Endodermal cell (in vitro differentiated cells): ENCODE measurements at regions not wholly inside any gene's neighbourhood (a gene's known extent, or its start where the extent isn't known, plus 50 kb on each side); places are given as distances from the start of the nearest gene placed in this dataset.
A peak's percentile ranks its signal among the peaks of the same experiment; 100 is the strongest.

Source experiments
- DNase-seq: peaks from one replicate; pipeline ENCODE4 v3.0.0-alpha.2; 2017
- H3K27ac ChIP-seq: 2 replicates; pipeline ENCODE4 v1.5.1; 2013; ENCODE audit warnings: mild to moderate bottlenecking, low read depth, low read length, moderate library complexity
- H3K27me3 ChIP-seq: 2 replicates; pipeline ENCODE4 v1.6.1; 2013; ENCODE audit warnings: mild to moderate bottlenecking, low read length, moderate library complexity; ENCODE audit not compliant: insufficient read depth, control insufficient read depth, poor library complexity, severe bottlenecking
- H3K36me3 ChIP-seq: 2 replicates; pipeline ENCODE4 v1.7.0; 2013; ENCODE audit warnings: mild to moderate bottlenecking, low read length, moderate library complexity; ENCODE audit not compliant: control insufficient read depth, insufficient read depth
- H3K4me1 ChIP-seq: one replicate; pipeline ENCODE4 v1.7.0; 2013; ENCODE audit warnings: low read length; ENCODE audit not compliant: control insufficient read depth, insufficient read depth
- H3K4me3 ChIP-seq: 2 replicates; pipeline ENCODE4 v1.5.1; 2013; ENCODE audit warnings: mild to moderate bottlenecking, low read length, moderate library complexity
- H3K9ac ChIP-seq: 2 replicates; pipeline ENCODE4 v1.6.1; 2013; ENCODE audit warnings: mild to moderate bottlenecking, low read length, moderate library complexity; ENCODE audit not compliant: poor library complexity, severe bottlenecking; ENCODE audit errors: extremely low read depth
- H3K9me3 ChIP-seq: 2 replicates; pipeline ENCODE4 v1.6.1; 2013; ENCODE audit warnings: mild to moderate bottlenecking, low read length, moderate library complexity; ENCODE audit not compliant: control insufficient read depth
- H3K27ac Mint-ChIP-seq: 2 replicates; pipeline ENCODE4 v1.8.0; 2020; ENCODE audit warnings: mixed read lengths
- H3K27me3 Mint-ChIP-seq: 2 replicates; pipeline ENCODE4 v1.8.0; 2021; ENCODE audit warnings: mild to moderate bottlenecking, mixed read lengths; ENCODE audit not compliant: insufficient read depth
- H3K36me3 Mint-ChIP-seq: 2 replicates; pipeline ENCODE4 v1.8.0; 2020; ENCODE audit warnings: low read depth, mixed read lengths
- H3K4me1 Mint-ChIP-seq: 2 replicates; pipeline ENCODE4 v1.8.0; 2020; ENCODE audit warnings: mixed read lengths
- H3K4me3 Mint-ChIP-seq: 2 replicates; pipeline ENCODE4 v1.8.0; 2020; ENCODE audit warnings: mild to moderate bottlenecking, moderate library complexity, mixed read lengths
- H3K9me3 Mint-ChIP-seq: 2 replicates; pipeline ENCODE4 v1.8.0; 2020; ENCODE audit warnings: mild to moderate bottlenecking, mixed read lengths
- CTCF ChIP-seq: fragments of 200-600 bp; sonication (generic); conservative IDR thresholded peaks from 2 replicates; pipeline ENCODE4 v1.5.0; 2021; ENCODE audit warnings: antibody characterized with exemption, mild to moderate bottlenecking
- WGBS, 2 experiments: methylation state at CpG; one replicate each; pipeline versions ENCODE4 v1.1.5 to v1.1.7; 2013; ENCODE audit warnings: missing lambda C conversion rate in 2 of 2, mixed read lengths in 1 of 2; ENCODE audit not compliant: insufficient coverage in 1 of 2, insufficient read length in 1 of 2; 5-methylcytosine and 5-hydroxymethylcytosine counted together

GRCh38 chr14:34325493-34325892 is 136.5 kb downstream of the SPTSSA start:
- Mint-ChIP-seq H3K9me3 (no peaks in the 10 kb centered on the region), H3K27me3 (peaks cover 3% of the 10 kb centered on the region), H3K27ac (no peak overlapping the region), H3K36me3 (no peaks in the 10 kb centered on the region), H3K4me1 (no peaks in the 10 kb centered on the region), H3K4me3 (no peak overlapping the region)
- Histone ChIP-seq H3K4me3 (no peak overlapping the region), H3K27me3 (peaks cover under 1% of the 10 kb centered on the region), H3K9ac (no peak overlapping the region), H3K9me3 (no peaks in the 10 kb centered on the region), H3K4me1 (peaks cover 2% of the 10 kb centered on the region), H3K27ac (no peak overlapping the region), H3K36me3 (no peaks in the 10 kb centered on the region)
- DNase-seq: no peak
- TF ChIP-seq CTCF: no peak

GRCh38 chr14:34324363-34324795 is 137.7 kb downstream of the SPTSSA start:
- Histone ChIP-seq H3K27me3 (peaks cover 7% of the 10 kb centered on the region), H3K9ac (no peak overlapping the region), H3K4me1 (peaks cover 2% of the 10 kb centered on the region), H3K9me3 (no peaks in the 10 kb centered on the region), H3K4me3 (no peak overlapping the region), H3K36me3 (no peaks in the 10 kb centered on the region), H3K27ac (no peak overlapping the region)
- no peak overlapping the region for H3K27ac Mint-ChIP-seq
- H3K9me3 Mint-ChIP-seq: no peaks in the 10 kb centered on the region
- peak; percentile 86 for TF ChIP-seq CTCF
- H3K4me1 Mint-ChIP-seq: no peaks in the 10 kb centered on the region
- H3K36me3 Mint-ChIP-seq: no peaks in the 10 kb centered on the region
- no peak overlapping the region for H3K4me3 Mint-ChIP-seq
- 23 to 41% methylated on average over 3 to 6 of the region's 6 CpGs for WGBS, 2 experiments
- peaks cover 8% of the 10 kb centered on the region for H3K27me3 Mint-ChIP-seq
- DNase-seq: peak; percentile 57

- H3K9me3 Mint-ChIP-seq: no peaks in the 10 kb centered on the region
- peak; percentile 87 for TF ChIP-seq CTCF
Measured at GRCh38 chr14:34322940-34323418, 139.1 kb downstream of the SPTSSA start.

More at GRCh38 chr14:34322940-34323418, 139.1 kb downstream of the SPTSSA start:
- no peaks in the 10 kb centered on the region for H3K4me1 Mint-ChIP-seq
- DNase-seq: peak; percentile 84
- H3K4me1 ChIP-seq: peaks cover 2% of the 10 kb centered on the region
- peaks cover 7% of the 10 kb centered on the region for H3K27me3 ChIP-seq
- H3K4me3 ChIP-seq: no peak overlapping the region
- H3K27me3 Mint-ChIP-seq: peaks cover 8% of the 10 kb centered on the region
- no peak overlapping the region for H3K9ac ChIP-seq
- no peak overlapping the region for H3K27ac Mint-ChIP-seq
- 53 to 58% methylated on average over 4 to 8 of the region's 8 CpGs for WGBS, 2 experiments
- H3K4me3 Mint-ChIP-seq: no peak overlapping the region
- H3K9me3 ChIP-seq: no peaks in the 10 kb centered on the region
- H3K36me3 Mint-ChIP-seq: no peaks in the 10 kb centered on the region
- H3K36me3 ChIP-seq: no peaks in the 10 kb centered on the region
- H3K27ac ChIP-seq: no peak overlapping the region
